ENCODE measurements at regions not wholly inside any gene's neighbourhood (a gene's known extent, or its start where the extent isn't known, plus 50 kb on each side); places are given as distances from the start of the nearest gene placed in this dataset.

- Histone ChIP-seq H3K36me3 (no peaks in the 10 kb centered on the region), H3K27me3 (no peaks in the 10 kb centered on the region), H3K4me3 (no peak overlapping the region), H3K27ac (no peak overlapping the region), H3K4me1 (no peaks in the 10 kb centered on the region), H3K9me3 (no peaks in the 10 kb centered on the region)
- no peak for TF ChIP-seq CTCF (IDR thresholded peaks at IDR 0.05)
- no peak for DNase-seq
- intact Hi-C loops (cut with DNase I), result no loop called here
- no peak for ATAC-seq
Observed at GRCh38 chr2:53095664-53096063, 671.9 kb upstream of the CHAC2 start.

- no peaks in the 10 kb centered on the region for H3K27me3 ChIP-seq
- H3K4me3 ChIP-seq, result no peak overlapping the region
- no peak overlapping the region for H3K27ac ChIP-seq
- DNase-seq (no peak), ATAC-seq (no peak)
- no peaks in the 10 kb centered on the region for H3K36me3 ChIP-seq
- intact Hi-C loops (cut with DNase I), result no loop called here
- TF ChIP-seq CTCF (IDR thresholded peaks at IDR 0.05), result no peak
- H3K4me1 ChIP-seq, result no peaks in the 10 kb centered on the region
- no peaks in the 10 kb centered on the region for H3K9me3 ChIP-seq
Observed at GRCh38 chr2:53095227-53095626, 672.4 kb upstream of the CHAC2 start.

GRCh38 chr2:53093355-53093754, 674.2 kb upstream of the CHAC2 start:
- Histone ChIP-seq H3K9me3 (no peaks in the 10 kb centered on the region), H3K4me3 (no peak overlapping the region), H3K27me3 (no peaks in the 10 kb centered on the region), H3K27ac (no peak overlapping the region), H3K4me1 (no peaks in the 10 kb centered on the region), H3K36me3 (no peaks in the 10 kb centered on the region)
- no peak for ATAC-seq
- TF ChIP-seq CTCF (IDR thresholded peaks at IDR 0.05), result no peak
- intact Hi-C loops (cut with DNase I), result no loop called here
- DNase-seq, result no peak

- ATAC-seq (no peak), DNase-seq (no peak)
- no peak overlapping the region for H3K27ac ChIP-seq
- H3K36me3 ChIP-seq, result no peaks in the 10 kb centered on the region
- TF ChIP-seq CTCF (IDR thresholded peaks at IDR 0.05), result no peak
- no peaks in the 10 kb centered on the region for H3K9me3 ChIP-seq
- H3K4me3 ChIP-seq, result no peak overlapping the region
- no peaks in the 10 kb centered on the region for H3K4me1 ChIP-seq
- intact Hi-C loops (cut with DNase I), result no loop called here
- no peaks in the 10 kb centered on the region for H3K27me3 ChIP-seq
Observed at GRCh38 chr2:53091183-53091582, 676.4 kb upstream of the CHAC2 start.

GRCh38 chr2:53087874-53088461, 679.6 kb upstream of the CHAC2 start:
- Histone ChIP-seq H3K27me3 (no peaks in the 10 kb centered on the region), H3K9me3 (peaks cover 0 to 5% of the 10 kb centered on the region in 2 donors), H3K27ac (no peak overlapping the region), H3K36me3 (no peaks in the 10 kb centered on the region), H3K4me1 (no peaks in the 10 kb centered on the region), H3K4me3 (no peak overlapping the region)
- intact Hi-C loops (cut with DNase I), result no loop called here
- TF ChIP-seq CTCF (IDR thresholded peaks at IDR 0.05), result no peak
- DNase-seq (no peak), ATAC-seq (no peak)
